OCI-LY7 (cell line): ENCODE measurements at regions not wholly inside any gene's neighbourhood (a gene's known extent, or its start where the extent isn't known, plus 50 kb on each side); places are given as distances from the start of the nearest gene placed in this dataset.

Experiments
- EZH2phosphoT487 ChIP-seq: fragments of 200-600 bp; sonication (generic); IDR thresholded peaks from 2 replicates; pipeline ENCODE4 v1.6.1; 2018; ENCODE audit warnings: low read depth, borderline replicate concordance, mild to moderate bottlenecking, mixed run types, antibody characterized with exemption, low read length, moderate library complexity, mixed read lengths
- TF ChIP-seq, protein P1 (sequence below): fragments of 200-600 bp; sonication (generic); conservative IDR thresholded peaks from 2 replicates; pipeline ENCODE4 v1.5.1; 2014; ENCODE audit warnings: mild to moderate bottlenecking, antibody characterized with exemption, low read length, moderate library complexity, mixed read lengths

DNA sequence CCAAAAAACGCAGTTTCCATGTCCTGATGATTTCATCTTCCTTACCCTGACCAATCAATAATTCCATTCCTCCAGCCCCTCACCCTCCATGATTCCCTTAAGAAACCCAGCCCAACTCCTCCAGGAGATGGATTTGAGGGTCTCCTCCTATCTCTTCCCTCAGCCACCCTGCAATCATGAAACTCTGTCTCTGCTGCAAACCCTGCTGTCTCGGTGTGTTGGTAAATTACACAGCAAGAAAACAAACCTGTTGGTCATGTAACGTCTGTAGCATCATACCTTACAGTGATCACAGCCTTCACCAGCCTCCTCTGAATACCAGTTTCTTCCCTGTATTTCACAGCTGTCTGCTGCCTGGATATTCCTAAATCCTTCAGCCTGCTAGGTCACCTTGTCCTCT is 300.7 kb upstream of the NEBL start:
- TF ChIP-seq, protein P1, sequence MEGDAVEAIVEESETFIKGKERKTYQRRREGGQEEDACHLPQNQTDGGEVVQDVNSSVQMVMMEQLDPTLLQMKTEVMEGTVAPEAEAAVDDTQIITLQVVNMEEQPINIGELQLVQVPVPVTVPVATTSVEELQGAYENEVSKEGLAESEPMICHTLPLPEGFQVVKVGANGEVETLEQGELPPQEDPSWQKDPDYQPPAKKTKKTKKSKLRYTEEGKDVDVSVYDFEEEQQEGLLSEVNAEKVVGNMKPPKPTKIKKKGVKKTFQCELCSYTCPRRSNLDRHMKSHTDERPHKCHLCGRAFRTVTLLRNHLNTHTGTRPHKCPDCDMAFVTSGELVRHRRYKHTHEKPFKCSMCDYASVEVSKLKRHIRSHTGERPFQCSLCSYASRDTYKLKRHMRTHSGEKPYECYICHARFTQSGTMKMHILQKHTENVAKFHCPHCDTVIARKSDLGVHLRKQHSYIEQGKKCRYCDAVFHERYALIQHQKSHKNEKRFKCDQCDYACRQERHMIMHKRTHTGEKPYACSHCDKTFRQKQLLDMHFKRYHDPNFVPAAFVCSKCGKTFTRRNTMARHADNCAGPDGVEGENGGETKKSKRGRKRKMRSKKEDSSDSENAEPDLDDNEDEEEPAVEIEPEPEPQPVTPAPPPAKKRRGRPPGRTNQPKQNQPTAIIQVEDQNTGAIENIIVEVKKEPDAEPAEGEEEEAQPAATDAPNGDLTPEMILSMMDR: no peak
- TF ChIP-seq EZH2phosphoT487: no peak
